Caco-2 (cell line): ENCODE measurements at regions not wholly inside any gene's neighbourhood (a gene's known extent, or its start where the extent isn't known, plus 50 kb on each side); places are given as distances from the start of the nearest gene placed in this dataset.

Experiments
- BruUV-seq: library from RNA; stranded (reverse); fragments of 400-500 nt; replicated peaks from 2 replicates; lab custom pipeline; 2021; lab: Mats Ljungman, UMichigan
- CTCF ChIA-PET: fragments of 300-600 bp; sonication (Branson Sonifier 250); formaldehyde crosslinking; loops from one replicate; lab custom pipeline; 2022; ENCODE audit warnings: antibody characterized with exemption; lab: Charles Lee
- POLR2A ChIA-PET: fragments of 300-600 bp; sonication (Branson Sonifier 250); formaldehyde crosslinking; loops from one replicate; lab custom pipeline; 2022; ENCODE audit warnings: antibody characterized with exemption; lab: Charles Lee
- DNase-seq, 2 experiments: peaks; one replicate each; pipeline versions ENCODE4 v3.0.0 to v3.0.0-alpha.2; 2020 to 2022
- H3K27me3 ChIP-seq: replicated peaks from 2 replicates; pipeline ENCODE4 v1.6.0; 2011; ENCODE audit warnings: low read length; ENCODE audit not compliant: control insufficient read depth, insufficient read depth
- H3K36me3 ChIP-seq: 2 replicates; pipeline ENCODE4 v1.5.1; 2011; ENCODE audit warnings: low read length; ENCODE audit not compliant: control insufficient read depth, insufficient read depth
- H3K4me1 ChIP-seq: fragments of 250-450 bp; sonication (Bioruptor Pico); 2 replicates; pipeline ENCODE4 v1.5.1; 2020; ENCODE audit warnings: mild to moderate bottlenecking
- H3K4me3 ChIP-seq: 2 replicates; pipeline ENCODE4 v1.5.1; 2011; ENCODE audit warnings: low read depth, mild to moderate bottlenecking, control low read depth, low read length
- H3K9me3 ChIP-seq: fragments of 250-450 bp; sonication (Bioruptor Pico); 2 replicates; pipeline ENCODE4 v1.5.1; 2020; ENCODE audit warnings: mild to moderate bottlenecking, moderate library complexity
- H3K27ac Mint-ChIP-seq: one replicate; pipeline ENCODE4 v1.8.0; 2022; ENCODE audit warnings: mixed read lengths; ENCODE audit not compliant: unreplicated experiment
- H3K27me3 Mint-ChIP-seq: one replicate; pipeline ENCODE4 v1.8.0; 2022; ENCODE audit warnings: mixed read lengths; ENCODE audit not compliant: insufficient read depth, unreplicated experiment
- H3K36me3 Mint-ChIP-seq: one replicate; pipeline ENCODE4 v1.8.0; 2022; ENCODE audit warnings: mild to moderate bottlenecking, mixed read lengths; ENCODE audit not compliant: insufficient read depth, unreplicated experiment
- H3K4me1 Mint-ChIP-seq: one replicate; pipeline ENCODE4 v1.8.0; 2022; ENCODE audit warnings: low read depth, mixed read lengths; ENCODE audit not compliant: unreplicated experiment
- H3K4me3 Mint-ChIP-seq: one replicate; pipeline ENCODE4 v1.8.0; 2022; ENCODE audit warnings: mild to moderate bottlenecking, moderate library complexity, mixed read lengths; ENCODE audit not compliant: unreplicated experiment
- H3K9me3 Mint-ChIP-seq: one replicate; pipeline ENCODE4 v1.8.0; 2022; ENCODE audit warnings: mixed read lengths; ENCODE audit not compliant: unreplicated experiment
- intact Hi-C: fragments of 100-400 bp; cut with micrococcal nuclease; formaldehyde crosslinking; loops from one replicate; pipeline ENCODE4 v1.10.0; 2022; ENCODE audit not compliant: unreplicated experiment
- TF ChIP-seq, protein P1 (sequence below), 2 experiments: fragments of 200-600 bp in 1 of 2; IDR thresholded peaks; 1 replicate in 1 of 2; 2 replicates in 1 of 2; pipeline versions ENCODE4 v1.5.1 to v1.8.0; 2011 to 2022; ENCODE audit warnings: antibody characterized with exemption in 1 of 2, control low read depth in 1 of 2, inconsistent platforms in 1 of 2, low read depth in 1 of 2, low read length in 1 of 2, mild to moderate bottlenecking in 1 of 2, moderate library complexity in 1 of 2; ENCODE audit not compliant: insufficient read depth in 1 of 2, severe bottlenecking in 1 of 2, unreplicated experiment in 1 of 2

DNA sequence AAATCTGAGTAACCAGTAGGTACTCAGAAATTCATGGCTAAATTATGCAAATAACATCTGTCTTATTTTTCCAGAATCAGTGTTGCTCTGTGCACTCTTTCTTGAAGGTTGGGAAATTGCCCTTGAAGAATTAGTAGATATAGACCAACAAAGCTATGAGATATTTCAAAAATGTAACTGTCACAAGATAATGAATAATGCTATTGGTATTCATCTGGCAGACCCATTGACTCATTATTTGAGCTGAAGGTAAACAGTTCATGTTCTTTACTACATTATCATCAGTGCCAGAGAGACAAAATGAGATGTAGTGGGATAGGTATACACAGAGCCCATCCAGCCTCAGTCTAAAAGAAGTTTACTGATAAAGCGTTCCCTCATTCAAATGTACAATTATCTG, 274.7 kb downstream of the CASP12 start:
- intact Hi-C loops = no loop called here
- H3K36me3 ChIP-seq = no peaks in the 10 kb centered on the region
- TF ChIP-seq, protein P1, sequence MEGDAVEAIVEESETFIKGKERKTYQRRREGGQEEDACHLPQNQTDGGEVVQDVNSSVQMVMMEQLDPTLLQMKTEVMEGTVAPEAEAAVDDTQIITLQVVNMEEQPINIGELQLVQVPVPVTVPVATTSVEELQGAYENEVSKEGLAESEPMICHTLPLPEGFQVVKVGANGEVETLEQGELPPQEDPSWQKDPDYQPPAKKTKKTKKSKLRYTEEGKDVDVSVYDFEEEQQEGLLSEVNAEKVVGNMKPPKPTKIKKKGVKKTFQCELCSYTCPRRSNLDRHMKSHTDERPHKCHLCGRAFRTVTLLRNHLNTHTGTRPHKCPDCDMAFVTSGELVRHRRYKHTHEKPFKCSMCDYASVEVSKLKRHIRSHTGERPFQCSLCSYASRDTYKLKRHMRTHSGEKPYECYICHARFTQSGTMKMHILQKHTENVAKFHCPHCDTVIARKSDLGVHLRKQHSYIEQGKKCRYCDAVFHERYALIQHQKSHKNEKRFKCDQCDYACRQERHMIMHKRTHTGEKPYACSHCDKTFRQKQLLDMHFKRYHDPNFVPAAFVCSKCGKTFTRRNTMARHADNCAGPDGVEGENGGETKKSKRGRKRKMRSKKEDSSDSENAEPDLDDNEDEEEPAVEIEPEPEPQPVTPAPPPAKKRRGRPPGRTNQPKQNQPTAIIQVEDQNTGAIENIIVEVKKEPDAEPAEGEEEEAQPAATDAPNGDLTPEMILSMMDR (IDR thresholded peaks at IDR 0.05; ENCODE audit: insufficient read depth in 1 of 2, low read depth in 1 of 2, low read length in 1 of 2, severe bottlenecking in 1 of 2, unreplicated experiment in 1 of 2) = no peak
- CTCF ChIA-PET = no interaction called here
- peaks cover 31% of the 10 kb centered on the region for H3K4me1 ChIP-seq
- Mint-ChIP-seq H3K27ac (no peak overlapping the region), H3K27me3 (no peaks in the 10 kb centered on the region), H3K9me3 (peaks cover 19% of the 10 kb centered on the region), H3K36me3 (no peaks in the 10 kb centered on the region), H3K4me1 (peaks cover 28% of the 10 kb centered on the region), H3K4me3 (no peak overlapping the region)
- no peak overlapping the region for H3K4me3 ChIP-seq
- H3K27me3 ChIP-seq = no peaks in the 10 kb centered on the region
- POLR2A ChIA-PET = no interaction called here
- no TSS peak for BruUV-seq
- no peak for DNase-seq
- no peaks in the 10 kb centered on the region; the same call in 1 of the 2 replicates for H3K9me3 ChIP-seq

DNA sequence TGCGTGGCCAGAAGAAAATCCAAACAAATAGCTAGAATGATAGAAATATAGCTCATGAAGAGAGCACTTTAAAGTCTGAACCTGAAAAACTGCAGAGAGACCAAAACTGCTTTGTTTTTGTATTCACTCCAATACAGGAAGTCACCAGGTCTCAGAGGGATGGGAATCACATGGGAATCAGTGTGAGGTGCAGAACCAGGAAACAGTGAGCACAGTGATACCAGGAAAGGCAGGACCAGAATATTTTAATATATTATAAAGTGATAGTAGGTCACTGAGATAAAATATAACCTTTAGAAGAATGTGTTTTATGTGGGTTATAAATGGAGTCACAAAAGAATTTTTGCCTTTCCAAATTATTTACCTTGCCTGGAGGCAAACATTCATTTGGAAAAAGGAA, 277.3 kb downstream of the CASP12 start:
- H3K27me3 ChIP-seq = no peaks in the 10 kb centered on the region
- H3K4me3 Mint-ChIP-seq = no peak overlapping the region
- H3K4me1 Mint-ChIP-seq = peaks cover 28% of the 10 kb centered on the region
- H3K9me3 ChIP-seq = peaks cover 8% of the 10 kb centered on the region; the same call in 1 of the 2 replicates
- peaks cover 35% of the 10 kb centered on the region for H3K9me3 Mint-ChIP-seq
- ChIA-PET POLR2A (no interaction called here), CTCF (interaction anchor here (1.5 kb wide), 1 partner anchor 12 kb away, joined by 5 read pairs; no protein-coding TSS in a partner anchor)
- no peak for DNase-seq
- no peak overlapping the region for H3K4me3 ChIP-seq
- peaks cover 31% of the 10 kb centered on the region for H3K4me1 ChIP-seq
- H3K27me3 Mint-ChIP-seq = no peaks in the 10 kb centered on the region
- no peaks in the 10 kb centered on the region for H3K36me3 Mint-ChIP-seq
- H3K27ac Mint-ChIP-seq = peak overlapping the region; percentile 33
- BruUV-seq = no TSS peak
- TF ChIP-seq, protein P1 (IDR thresholded peaks at IDR 0.05; ENCODE audit: insufficient read depth in 1 of 2, low read depth in 1 of 2, low read length in 1 of 2, severe bottlenecking in 1 of 2, unreplicated experiment in 1 of 2) = no peak
- H3K36me3 ChIP-seq = no peaks in the 10 kb centered on the region
- intact Hi-C loops = no loop called here

DNA sequence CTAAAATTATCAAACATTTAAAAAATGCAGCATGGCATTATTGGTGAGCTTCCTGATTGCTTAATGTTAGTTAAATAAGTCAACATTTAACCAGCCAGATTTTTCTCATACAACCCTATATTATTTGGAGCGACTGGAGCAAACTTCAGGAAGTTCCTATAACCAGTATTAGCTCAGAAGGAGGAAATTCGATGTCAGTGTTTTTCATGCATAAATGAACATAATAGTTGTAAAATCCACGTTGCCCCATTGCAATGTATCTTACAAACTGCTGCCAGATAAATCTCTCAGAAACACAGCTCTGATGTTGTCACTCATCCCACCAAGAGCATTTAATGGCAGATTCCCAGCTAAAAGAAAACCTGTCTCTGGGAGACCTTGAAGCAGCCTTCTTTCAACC, 278.5 kb downstream of the CASP12 start:
- ChIA-PET CTCF (interaction anchor here (0.6 to 1.5 kb wide), 2 partner anchors 10 to 122 kb away, joined by 3 to 5 read pairs; no protein-coding TSS in a partner anchor), POLR2A (no interaction called here)
- TF ChIP-seq, protein P1 (IDR thresholded peaks at IDR 0.05; ENCODE audit: insufficient read depth in 1 of 2, low read depth in 1 of 2, low read length in 1 of 2, severe bottlenecking in 1 of 2, unreplicated experiment in 1 of 2) = no peak
- H3K36me3 Mint-ChIP-seq = no peaks in the 10 kb centered on the region
- DNase-seq = no peak
- intact Hi-C loops = no loop called here
- no peak overlapping the region for H3K4me3 Mint-ChIP-seq
- no peaks in the 10 kb centered on the region for H3K27me3 Mint-ChIP-seq
- no peak overlapping the region for H3K27ac Mint-ChIP-seq
- Histone ChIP-seq H3K4me3 (no peak overlapping the region), H3K27me3 (no peaks in the 10 kb centered on the region), H3K36me3 (no peaks in the 10 kb centered on the region), H3K4me1 (peaks cover 31% of the 10 kb centered on the region), H3K9me3 (peaks cover 8% of the 10 kb centered on the region; the same call in 1 of the 2 replicates)
- peaks cover 41% of the 10 kb centered on the region for H3K9me3 Mint-ChIP-seq
- H3K4me1 Mint-ChIP-seq = peaks cover 35% of the 10 kb centered on the region
- no TSS peak for BruUV-seq
